Prostate gland (tissue), 2 donors: ENCODE measurements at regions not wholly inside any gene's neighbourhood (a gene's known extent, or its start where the extent isn't known, plus 50 kb on each side); places are given as distances from the start of the nearest gene placed in this dataset.

Experiments
- DNase-seq: peaks from one replicate; pipeline ENCODE4 v3.0.0-alpha.2; 2019; ENCODE audit warnings: low spot score
- H3K27ac ChIP-seq, 2 donors: fragments of 200-600 bp; sonication (generic); 2 replicates each; pipeline ENCODE4 v1.5.1; 2017 to 2019
- H3K27me3 ChIP-seq: fragments of 200-600 bp; sonication (generic); replicated peaks from 2 replicates; pipeline ENCODE4 v1.5.1; 2019; ENCODE audit not compliant: insufficient read depth
- H3K36me3 ChIP-seq, 2 donors: fragments of 200-600 bp; sonication (generic); 1 replicate in 1 of 2; 2 replicates in 1 of 2; pipeline versions ENCODE4 v1.5.1 to v1.8.1; 2017 to 2019
- H3K4me1 ChIP-seq: fragments of 200-600 bp; sonication (generic); replicated peaks from 2 replicates; pipeline ENCODE4 v1.5.1; 2019
- H3K4me3 ChIP-seq, 2 donors: fragments of 200-600 bp; sonication (generic); 2 replicates each; pipeline ENCODE4 v1.5.1; 2017 to 2019
- H3K9me3 ChIP-seq: fragments of 200-600 bp; sonication (generic); 2 replicates; pipeline ENCODE4 v1.5.1; 2017
- POLR2A ChIP-seq: fragments of 450-650 bp; IDR thresholded peaks from one replicate; pipeline ENCODE4 v1.6.1; 2016; ENCODE audit warnings: antibody characterized with exemption, mild to moderate bottlenecking
- POLR2AphosphoS5 ChIP-seq: sonication (generic); formaldehyde crosslinking; IDR thresholded peaks from one replicate; pipeline ENCODE4 v1.6.1; 2017; ENCODE audit warnings: antibody characterized with exemption
- WGBS: methylation state at CpG from one replicate; pipeline ENCODE4 v1.1.5; 2018; 5-methylcytosine and 5-hydroxymethylcytosine counted together
- intact Hi-C: fragments of 100-400 bp; cut with DNase I; formaldehyde crosslinking; loops from one replicate; pipeline ENCODE4 v1.14.2; 2022
- TF ChIP-seq, protein P1 (sequence below), 4 experiments: fragments of 200-600 bp in 2 of 4; fragments of 450-650 bp in 2 of 4; sonication (generic) in 2 of 4; IDR thresholded peaks; 1 replicate in 3 of 4; 2 replicates in 1 of 4; pipeline ENCODE4 v1.5.1; 2016 to 2019; ENCODE audit warnings: antibody characterized with exemption in 4 of 4, mild to moderate bottlenecking in 2 of 4, moderate library complexity in 2 of 4

DNA sequence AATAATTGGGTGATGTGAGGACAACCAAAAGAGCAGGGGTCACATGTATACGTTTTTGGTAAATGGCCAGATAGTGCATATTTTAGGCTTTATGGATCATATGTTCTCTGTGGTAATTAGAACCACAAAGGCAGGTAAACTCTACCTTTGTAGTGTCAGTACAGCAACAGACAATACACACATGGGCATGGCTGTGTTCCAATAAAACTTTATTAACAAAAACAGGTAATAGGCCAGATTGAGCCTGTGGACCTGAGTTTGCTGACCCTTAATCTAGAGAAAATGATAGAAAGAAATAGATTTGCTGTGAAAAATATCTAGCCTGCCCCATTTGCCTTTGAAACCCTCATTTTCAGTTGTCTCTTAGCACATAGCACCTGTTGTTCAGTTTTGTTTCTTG is 177.2 kb upstream of the CXCR4 start:
- TF ChIP-seq POLR2A (no peak), POLR2AphosphoS5 (no peak)
- TF ChIP-seq, protein P1, sequence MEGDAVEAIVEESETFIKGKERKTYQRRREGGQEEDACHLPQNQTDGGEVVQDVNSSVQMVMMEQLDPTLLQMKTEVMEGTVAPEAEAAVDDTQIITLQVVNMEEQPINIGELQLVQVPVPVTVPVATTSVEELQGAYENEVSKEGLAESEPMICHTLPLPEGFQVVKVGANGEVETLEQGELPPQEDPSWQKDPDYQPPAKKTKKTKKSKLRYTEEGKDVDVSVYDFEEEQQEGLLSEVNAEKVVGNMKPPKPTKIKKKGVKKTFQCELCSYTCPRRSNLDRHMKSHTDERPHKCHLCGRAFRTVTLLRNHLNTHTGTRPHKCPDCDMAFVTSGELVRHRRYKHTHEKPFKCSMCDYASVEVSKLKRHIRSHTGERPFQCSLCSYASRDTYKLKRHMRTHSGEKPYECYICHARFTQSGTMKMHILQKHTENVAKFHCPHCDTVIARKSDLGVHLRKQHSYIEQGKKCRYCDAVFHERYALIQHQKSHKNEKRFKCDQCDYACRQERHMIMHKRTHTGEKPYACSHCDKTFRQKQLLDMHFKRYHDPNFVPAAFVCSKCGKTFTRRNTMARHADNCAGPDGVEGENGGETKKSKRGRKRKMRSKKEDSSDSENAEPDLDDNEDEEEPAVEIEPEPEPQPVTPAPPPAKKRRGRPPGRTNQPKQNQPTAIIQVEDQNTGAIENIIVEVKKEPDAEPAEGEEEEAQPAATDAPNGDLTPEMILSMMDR (IDR thresholded peaks at IDR 0.05) = no peak
- no peak for DNase-seq
- WGBS = 90% methylated on average over 1 of the region's 1 CpG
- Histone ChIP-seq H3K27ac (no peak overlapping the region), H3K4me1 (no peaks in the 10 kb centered on the region), H3K4me3 (no peak overlapping the region), H3K27me3 (no peaks in the 10 kb centered on the region), H3K36me3 (no peaks in the 10 kb centered on the region), H3K9me3 (no peaks in the 10 kb centered on the region)
- intact Hi-C loops = no loop called here

DNA sequence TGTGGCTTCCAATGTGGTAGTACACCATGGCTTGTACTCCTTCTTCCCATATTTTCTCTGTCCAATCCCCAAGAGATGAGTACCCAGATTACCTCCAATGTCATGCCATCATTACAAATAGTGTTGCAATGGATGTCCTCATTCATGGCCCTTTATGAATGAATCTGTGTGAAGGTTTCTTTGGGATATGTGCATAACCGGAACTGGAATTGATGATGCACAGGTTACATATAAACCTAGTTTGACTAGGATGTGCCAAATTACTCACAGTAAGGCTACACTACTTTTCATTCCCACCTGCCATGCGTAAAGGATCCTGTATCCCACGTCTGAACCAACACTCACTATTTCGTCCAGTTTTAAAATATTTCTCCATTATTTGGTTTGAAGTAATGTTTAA is 173.9 kb upstream of the CXCR4 start:
- DNase-seq = no peak
- H3K27ac ChIP-seq = no peak overlapping the region
- TF ChIP-seq POLR2AphosphoS5 (no peak), POLR2A (no peak)
- TF ChIP-seq, protein P1 (IDR thresholded peaks at IDR 0.05) = no peak
- H3K27me3 ChIP-seq = no peaks in the 10 kb centered on the region
- no peaks in the 10 kb centered on the region for H3K9me3 ChIP-seq
- intact Hi-C loops = no loop called here
- 85% methylated on average over 4 of the region's 4 CpGs for WGBS
- H3K4me1 ChIP-seq = no peaks in the 10 kb centered on the region
- no peak overlapping the region for H3K4me3 ChIP-seq
- no peaks in the 10 kb centered on the region for H3K36me3 ChIP-seq

DNA sequence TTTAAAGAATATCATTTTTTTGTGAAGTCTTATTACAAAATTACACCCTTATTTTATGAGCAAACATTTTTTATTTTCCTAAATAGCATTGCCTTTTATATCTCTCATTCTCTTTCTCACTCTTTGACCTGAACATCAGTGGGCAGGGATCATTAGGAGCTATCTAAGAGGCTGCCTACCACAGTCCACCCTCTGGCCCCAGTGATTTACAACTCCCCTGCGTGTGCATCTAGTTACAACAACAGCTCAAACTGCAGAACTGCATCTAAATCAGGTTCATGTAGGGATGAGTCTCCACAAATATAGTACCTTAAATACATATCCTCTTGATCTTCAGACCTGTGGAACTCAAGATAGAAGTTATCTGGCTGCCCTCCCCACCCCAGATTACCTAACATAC is 172.4 kb upstream of the CXCR4 start:
- DNase-seq = no peak
- Histone ChIP-seq H3K4me1 (no peaks in the 10 kb centered on the region), H3K27me3 (no peaks in the 10 kb centered on the region), H3K36me3 (no peaks in the 10 kb centered on the region), H3K9me3 (no peaks in the 10 kb centered on the region), H3K27ac (no peak overlapping the region), H3K4me3 (no peak overlapping the region)
- WGBS = 87% methylated on average over 1 of the region's 1 CpG
- intact Hi-C loops = no loop called here
- TF ChIP-seq, protein P1 (IDR thresholded peaks at IDR 0.05) = no peak
- no peak for TF ChIP-seq POLR2AphosphoS5
- no peak for TF ChIP-seq POLR2A

DNA sequence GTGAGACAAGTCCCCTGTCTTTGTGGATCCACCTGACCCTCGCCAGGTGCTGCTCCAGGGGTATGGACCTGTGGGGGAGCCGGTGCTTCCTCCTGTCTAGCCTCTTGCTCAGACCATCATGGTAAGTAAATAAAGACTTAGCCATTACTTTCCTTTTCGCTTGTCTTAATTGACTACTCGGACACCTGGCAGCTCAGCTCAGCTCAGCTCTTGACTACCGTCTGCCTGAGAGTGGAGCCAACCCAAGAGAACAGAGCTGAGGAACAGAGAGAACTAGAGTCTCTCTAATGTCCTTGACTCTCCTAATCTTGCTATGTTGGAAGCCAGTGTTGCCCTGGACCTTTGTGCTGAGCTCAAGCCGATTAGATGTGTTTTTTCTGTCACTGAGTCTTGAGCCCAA is 170.3 kb upstream of the CXCR4 start:
- 87% methylated on average over 6 of the region's 6 CpGs for WGBS
- H3K27me3 ChIP-seq = no peaks in the 10 kb centered on the region
- DNase-seq = no peak
- H3K27ac ChIP-seq = no peak overlapping the region
- intact Hi-C loops = no loop called here
- no peaks in the 10 kb centered on the region for H3K4me1 ChIP-seq
- H3K36me3 ChIP-seq = no peaks in the 10 kb centered on the region
- TF ChIP-seq POLR2AphosphoS5 = no peak
- no peak for TF ChIP-seq POLR2A
- no peak overlapping the region for H3K4me3 ChIP-seq
- no peaks in the 10 kb centered on the region for H3K9me3 ChIP-seq

DNA sequence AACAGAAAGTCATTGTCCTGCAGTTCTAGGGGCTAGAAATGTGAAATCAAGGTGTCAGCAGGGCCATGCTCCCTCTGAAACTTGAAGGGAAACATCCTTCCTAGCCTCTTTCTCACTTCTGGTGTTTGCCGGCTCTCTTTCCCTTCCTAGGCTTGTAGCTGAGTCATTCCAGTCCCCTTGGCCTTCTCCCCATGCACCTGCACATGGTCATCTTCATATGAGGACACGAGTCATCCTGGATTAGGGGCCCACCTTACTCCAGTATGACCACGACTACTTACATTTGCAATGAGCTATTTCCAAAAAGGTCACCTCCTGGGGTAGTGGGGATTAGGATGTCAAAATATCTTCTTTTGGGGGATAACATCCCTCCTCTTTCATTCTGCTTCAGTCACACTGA is 168.5 kb upstream of the CXCR4 start:
- no peak for DNase-seq
- no peak for TF ChIP-seq POLR2AphosphoS5
- TF ChIP-seq, protein P1 (IDR thresholded peaks at IDR 0.05) = no peak
- no peak for TF ChIP-seq POLR2A
- Histone ChIP-seq H3K27me3 (no peaks in the 10 kb centered on the region), H3K36me3 (no peaks in the 10 kb centered on the region), H3K9me3 (no peaks in the 10 kb centered on the region), H3K27ac (no peak overlapping the region), H3K4me1 (no peaks in the 10 kb centered on the region), H3K4me3 (no peak overlapping the region)
- WGBS = 81% methylated on average over 3 of the region's 3 CpGs
- intact Hi-C loops = no loop called here
